Breast epithelium (tissue), 3 donors: ENCODE measurements at regions not wholly inside any gene's neighbourhood (a gene's known extent, or its start where the extent isn't known, plus 50 kb on each side); places are given as distances from the start of the nearest gene placed in this dataset.

Experiments
- POLR2A ChIP-seq: fragments of 450-650 bp; IDR thresholded peaks from one replicate; pipeline ENCODE4 v1.6.1; 2016; ENCODE audit warnings: antibody characterized with exemption, mild to moderate bottlenecking, moderate library complexity
- POLR2AphosphoS5 ChIP-seq, 3 donors: sonication (generic); formaldehyde crosslinking; IDR thresholded peaks; one replicate each; pipeline ENCODE4 v1.6.1; 2017; ENCODE audit warnings: antibody characterized with exemption in 3 of 3
- TF ChIP-seq, protein P1 (sequence below), 3 donors: fragments of 450-650 bp; IDR thresholded peaks; one replicate each; pipeline ENCODE4 v1.5.1; 2016 to 2017; ENCODE audit warnings: antibody characterized with exemption in 3 of 3, mild to moderate bottlenecking in 3 of 3, moderate library complexity in 3 of 3

DNA sequence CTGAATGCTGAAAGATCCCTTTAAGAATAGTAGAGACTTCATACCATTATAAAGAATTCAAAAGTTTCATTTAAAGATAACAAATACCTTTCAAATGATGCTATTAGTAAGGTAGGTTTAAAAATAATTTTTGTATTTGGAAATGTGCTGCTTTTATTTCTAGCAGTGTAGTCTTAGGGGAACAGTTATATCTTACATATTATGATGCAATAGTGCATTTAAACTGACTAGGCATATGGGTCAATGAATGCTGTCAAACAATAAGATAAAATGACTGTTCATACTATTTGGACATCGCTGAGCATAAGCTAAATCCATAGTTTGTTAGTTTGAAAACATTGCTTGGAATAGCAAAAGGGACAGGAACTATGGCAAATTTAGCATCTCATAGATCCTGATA is 354.8 kb upstream of the SEMA3A start:
- TF ChIP-seq POLR2AphosphoS5 (IDR thresholded peaks at IDR 0.05) = no peak
- no peak for TF ChIP-seq POLR2A
- TF ChIP-seq, protein P1, sequence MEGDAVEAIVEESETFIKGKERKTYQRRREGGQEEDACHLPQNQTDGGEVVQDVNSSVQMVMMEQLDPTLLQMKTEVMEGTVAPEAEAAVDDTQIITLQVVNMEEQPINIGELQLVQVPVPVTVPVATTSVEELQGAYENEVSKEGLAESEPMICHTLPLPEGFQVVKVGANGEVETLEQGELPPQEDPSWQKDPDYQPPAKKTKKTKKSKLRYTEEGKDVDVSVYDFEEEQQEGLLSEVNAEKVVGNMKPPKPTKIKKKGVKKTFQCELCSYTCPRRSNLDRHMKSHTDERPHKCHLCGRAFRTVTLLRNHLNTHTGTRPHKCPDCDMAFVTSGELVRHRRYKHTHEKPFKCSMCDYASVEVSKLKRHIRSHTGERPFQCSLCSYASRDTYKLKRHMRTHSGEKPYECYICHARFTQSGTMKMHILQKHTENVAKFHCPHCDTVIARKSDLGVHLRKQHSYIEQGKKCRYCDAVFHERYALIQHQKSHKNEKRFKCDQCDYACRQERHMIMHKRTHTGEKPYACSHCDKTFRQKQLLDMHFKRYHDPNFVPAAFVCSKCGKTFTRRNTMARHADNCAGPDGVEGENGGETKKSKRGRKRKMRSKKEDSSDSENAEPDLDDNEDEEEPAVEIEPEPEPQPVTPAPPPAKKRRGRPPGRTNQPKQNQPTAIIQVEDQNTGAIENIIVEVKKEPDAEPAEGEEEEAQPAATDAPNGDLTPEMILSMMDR (IDR thresholded peaks at IDR 0.05) = no peak
